ENCODE measurements at regions not wholly inside any gene's neighbourhood (a gene's known extent, or its start where the extent isn't known, plus 50 kb on each side); places are given as distances from the start of the nearest gene placed in this dataset.

DNA sequence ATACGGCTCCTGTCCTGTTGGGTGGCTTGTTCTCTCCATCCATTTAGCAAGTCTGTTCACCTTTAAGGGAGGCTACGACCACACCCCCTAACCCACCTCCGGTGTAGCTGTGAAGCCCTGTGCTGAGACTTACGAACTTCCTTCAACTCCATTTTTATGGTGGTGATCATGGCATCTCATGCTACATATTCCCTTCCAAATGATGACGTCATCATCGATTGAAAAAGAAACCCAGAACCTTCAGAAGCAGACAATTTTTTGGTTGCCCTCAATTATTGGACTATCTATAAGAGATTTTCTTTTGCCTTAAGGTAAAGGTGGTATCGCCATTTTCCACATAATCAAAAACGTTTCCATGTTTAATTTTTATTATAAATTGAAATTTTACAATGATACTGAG is 389.0 kb downstream of the CBLN4 start:
- no peak for TF ChIP-seq EZH2 (IDR thresholded peaks at IDR 0.05; ENCODE audit: low read length, missing control alignments)
- TF ChIP-seq, protein P1, sequence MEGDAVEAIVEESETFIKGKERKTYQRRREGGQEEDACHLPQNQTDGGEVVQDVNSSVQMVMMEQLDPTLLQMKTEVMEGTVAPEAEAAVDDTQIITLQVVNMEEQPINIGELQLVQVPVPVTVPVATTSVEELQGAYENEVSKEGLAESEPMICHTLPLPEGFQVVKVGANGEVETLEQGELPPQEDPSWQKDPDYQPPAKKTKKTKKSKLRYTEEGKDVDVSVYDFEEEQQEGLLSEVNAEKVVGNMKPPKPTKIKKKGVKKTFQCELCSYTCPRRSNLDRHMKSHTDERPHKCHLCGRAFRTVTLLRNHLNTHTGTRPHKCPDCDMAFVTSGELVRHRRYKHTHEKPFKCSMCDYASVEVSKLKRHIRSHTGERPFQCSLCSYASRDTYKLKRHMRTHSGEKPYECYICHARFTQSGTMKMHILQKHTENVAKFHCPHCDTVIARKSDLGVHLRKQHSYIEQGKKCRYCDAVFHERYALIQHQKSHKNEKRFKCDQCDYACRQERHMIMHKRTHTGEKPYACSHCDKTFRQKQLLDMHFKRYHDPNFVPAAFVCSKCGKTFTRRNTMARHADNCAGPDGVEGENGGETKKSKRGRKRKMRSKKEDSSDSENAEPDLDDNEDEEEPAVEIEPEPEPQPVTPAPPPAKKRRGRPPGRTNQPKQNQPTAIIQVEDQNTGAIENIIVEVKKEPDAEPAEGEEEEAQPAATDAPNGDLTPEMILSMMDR (conservative IDR thresholded peaks at IDR 0.05 in 1 of 2, IDR thresholded peaks at IDR 0.05 in 1 of 2; ENCODE audit: low read depth in 1 of 2, low read length in 2 of 2): no peak

Data from fibroblast of lung (primary cell).